GM21423 (cell line): ENCODE measurements at regions not wholly inside any gene's neighbourhood (a gene's known extent, or its start where the extent isn't known, plus 50 kb on each side); places are given as distances from the start of the nearest gene placed in this dataset.
A peak's percentile ranks its signal among the peaks of the same experiment; 100 is the strongest.

Experiments
- ATAC-seq: cut with Tn5 transposase; IDR thresholded peaks from one replicate; pipeline ENCODE4 v1.9.1; 2021; ENCODE audit warnings: mild to moderate bottlenecking, moderate library complexity; ENCODE audit not compliant: unreplicated experiment

DNA sequence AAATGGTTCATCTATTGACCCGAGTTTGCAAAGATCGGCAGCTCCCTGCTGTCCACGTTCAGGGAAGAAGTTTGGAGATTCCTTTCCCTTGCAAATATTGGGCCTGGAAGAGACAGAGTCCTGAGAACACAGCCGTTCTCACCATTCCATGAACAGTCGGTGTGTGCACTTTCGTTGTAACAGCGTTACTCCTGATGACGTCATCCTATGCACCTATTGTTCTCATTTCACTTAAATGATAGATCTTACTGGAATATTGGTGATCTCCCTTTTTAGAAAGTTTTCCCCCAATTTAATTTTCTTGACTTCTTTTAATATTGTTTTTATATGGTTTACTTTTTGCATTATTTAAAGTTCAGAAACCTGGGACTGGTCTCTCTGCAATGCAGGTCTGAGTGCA lies 320.7 kb upstream of the PFKP start:
- no peak for ATAC-seq

- no peak for ATAC-seq
Observed at GRCh38 chr10:2745666-2746065, 321.7 kb upstream of the PFKP start.

- no peak for ATAC-seq
Observed at GRCh38 chr10:2744547-2745200, 322.7 kb upstream of the PFKP start.

GRCh38 chr10:2734603-2735002 lies 332.7 kb upstream of the PFKP start:
- ATAC-seq = no peak

GRCh38 chr10:2733278-2733963 lies 333.9 kb upstream of the PFKP start:
- no peak for ATAC-seq

DNA sequence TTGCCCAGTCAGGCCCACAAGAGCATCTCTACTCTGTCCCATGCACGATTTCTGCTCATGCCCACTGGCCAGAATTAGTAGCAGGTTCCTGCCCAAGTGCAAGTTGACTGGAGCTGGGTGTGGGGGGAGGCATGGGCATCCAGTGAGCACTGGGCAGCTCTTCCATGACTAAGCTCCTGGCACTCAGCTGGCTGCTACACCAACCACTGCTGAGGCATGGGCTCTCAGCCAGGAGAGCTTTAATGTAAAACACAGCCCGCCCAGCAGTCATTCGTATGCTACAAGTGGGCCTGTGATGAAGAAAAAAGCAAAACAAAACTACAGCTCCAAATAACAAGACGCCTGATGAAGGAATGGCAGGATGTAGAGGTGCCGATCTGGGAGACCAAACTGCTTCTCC lies 335.4 kb upstream of the PFKP start:
- ATAC-seq = no peak

DNA sequence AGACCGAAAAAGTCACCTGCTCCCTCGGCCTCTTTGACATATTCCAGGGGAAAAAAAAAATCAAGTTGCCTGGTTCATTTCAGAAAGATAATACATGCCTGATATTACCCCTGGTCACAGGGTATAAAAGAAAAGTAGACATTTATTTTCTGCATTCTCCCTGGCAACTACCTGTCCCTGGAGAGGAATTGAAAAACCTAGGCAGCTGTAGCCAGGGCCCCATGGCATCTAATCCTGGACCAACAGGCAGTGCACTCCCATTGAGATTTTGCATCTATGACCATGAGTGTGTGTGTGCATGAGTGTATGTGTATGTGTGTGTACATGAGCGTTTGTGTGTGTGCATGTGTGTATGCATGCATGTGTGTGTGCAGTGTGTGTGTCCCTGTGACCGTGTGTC lies 338.2 kb upstream of the PFKP start:
- no peak for ATAC-seq

DNA sequence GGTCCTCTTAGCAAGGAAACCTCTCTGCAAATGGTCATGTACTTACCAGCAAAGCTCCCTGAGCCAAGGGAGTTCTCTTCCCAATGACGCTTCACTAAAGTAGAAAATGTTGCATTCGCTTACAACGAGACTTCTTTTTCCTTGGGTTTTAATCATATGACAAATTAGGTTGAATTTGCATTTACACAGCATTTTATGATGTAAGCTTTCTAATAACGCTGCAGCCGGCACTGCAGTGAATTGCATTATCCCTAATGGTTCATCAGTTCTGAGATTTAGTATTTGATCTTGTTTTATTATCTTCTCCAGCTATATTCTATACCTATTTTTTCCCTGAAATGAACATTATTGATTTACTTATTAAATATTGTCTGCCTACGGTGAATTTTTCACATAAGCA lies 339.3 kb upstream of the PFKP start:
- no peak for ATAC-seq

- no peak for ATAC-seq
Observed at GRCh38 chr10:2716596-2716995, 350.8 kb upstream of the PFKP start.

GRCh38 chr10:2714597-2714996 lies 352.8 kb upstream of the PFKP start:
- no peak for ATAC-seq

GRCh38 chr10:2703953-2704352 lies 363.4 kb upstream of the PFKP start:
- ATAC-seq = no peak

DNA sequence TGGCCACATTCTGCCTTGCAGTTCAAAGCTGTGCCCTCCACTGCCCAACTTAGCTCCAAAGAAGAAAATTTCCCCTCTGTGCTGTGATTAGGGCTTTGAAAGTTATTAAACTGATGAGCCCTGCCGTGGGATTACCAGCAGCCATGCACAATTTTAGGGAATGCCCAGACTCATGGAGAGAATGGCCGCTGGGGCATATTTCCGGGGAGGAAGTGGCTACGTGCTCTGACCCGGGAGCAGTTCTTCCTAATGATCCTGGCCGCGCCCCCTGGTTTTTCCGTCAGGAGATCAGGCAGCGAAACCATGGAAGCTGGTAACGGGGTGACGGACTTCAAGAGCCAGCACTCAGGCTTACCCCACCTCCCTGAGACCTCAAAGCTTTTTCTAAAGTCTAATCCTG lies 365.5 kb upstream of the PFKP start:
- no peak for ATAC-seq

DNA sequence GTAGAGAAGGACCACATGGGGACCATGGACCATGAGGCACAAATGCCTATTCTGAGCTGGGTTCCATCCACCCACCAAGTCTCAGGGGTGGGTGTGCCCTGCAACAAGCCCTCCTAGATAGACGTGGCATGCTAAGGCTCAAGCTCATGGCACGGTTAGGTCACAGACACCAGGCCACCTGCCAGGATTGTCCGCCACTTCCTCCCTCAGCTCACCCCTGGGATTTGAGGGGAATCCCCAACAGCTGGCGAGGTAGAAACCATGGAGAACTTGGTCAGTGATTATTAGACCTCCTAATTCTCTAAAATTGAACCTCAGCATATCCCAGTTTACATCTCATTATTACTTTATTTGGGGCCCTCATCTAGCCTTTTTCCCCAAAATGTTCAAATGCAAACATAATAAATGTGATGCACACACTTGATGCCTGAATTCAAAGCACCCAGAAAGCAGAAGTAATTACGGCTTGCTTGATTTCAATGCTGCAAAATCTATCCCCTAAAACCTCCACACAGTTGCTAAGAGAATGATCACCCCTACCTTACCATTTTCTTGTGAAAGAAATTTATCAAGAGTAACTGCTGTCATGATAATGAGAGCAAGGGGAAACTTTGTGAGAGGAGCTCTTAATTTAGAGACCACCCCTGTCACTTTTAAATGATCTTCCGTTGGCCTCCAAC lies 366.6 kb upstream of the PFKP start:
- ATAC-seq = peak; percentile 91

DNA sequence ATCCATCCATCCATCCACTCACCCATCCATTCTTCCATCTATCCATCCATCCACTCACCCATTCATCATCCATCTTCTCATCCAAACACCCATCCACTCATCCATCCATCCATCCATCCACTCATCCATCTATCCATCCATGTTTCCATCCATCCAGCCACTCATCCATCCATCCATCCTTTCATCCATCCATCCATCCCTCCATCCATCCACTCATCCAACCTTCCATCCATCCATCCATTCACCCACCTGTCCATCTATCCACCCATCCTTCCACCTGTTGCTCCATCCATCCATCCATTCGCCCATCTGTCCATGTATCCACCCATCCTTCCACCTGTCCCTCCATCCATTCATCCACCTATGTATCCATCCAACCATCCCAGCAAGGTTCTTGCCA lies 378.4 kb upstream of the PFKP start:
- ATAC-seq = no peak

- no peak for ATAC-seq
Observed at GRCh38 chr10:2686691-2687090, 380.7 kb upstream of the PFKP start.

- ATAC-seq = no peak
Observed at GRCh38 chr10:2682491-2682890, 384.9 kb upstream of the PFKP start.

DNA sequence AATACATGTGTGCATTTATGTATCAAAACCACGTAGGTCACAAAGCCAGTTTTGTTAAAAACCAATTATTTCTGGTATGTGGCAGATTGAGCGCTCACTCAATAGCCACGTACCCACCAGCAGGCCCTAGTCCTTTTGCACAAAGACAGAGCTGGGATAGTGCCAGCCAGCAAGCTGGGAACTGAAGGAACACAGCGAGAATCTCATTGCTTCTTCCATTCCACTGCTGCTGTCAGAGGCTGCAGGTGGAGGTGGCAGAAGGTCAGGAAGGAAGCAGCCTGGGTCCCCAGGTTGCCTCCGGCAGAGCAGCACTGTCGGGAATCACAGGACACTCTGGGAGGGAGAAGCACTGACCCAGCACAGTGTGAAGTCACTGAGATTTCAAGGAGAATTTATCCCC lies 385.5 kb upstream of the PFKP start:
- no peak for ATAC-seq

- ATAC-seq = no peak
Observed at GRCh38 chr10:2680821-2681220, 386.5 kb upstream of the PFKP start.

GRCh38 chr10:2679646-2680045 lies 387.7 kb upstream of the PFKP start:
- ATAC-seq = no peak

DNA sequence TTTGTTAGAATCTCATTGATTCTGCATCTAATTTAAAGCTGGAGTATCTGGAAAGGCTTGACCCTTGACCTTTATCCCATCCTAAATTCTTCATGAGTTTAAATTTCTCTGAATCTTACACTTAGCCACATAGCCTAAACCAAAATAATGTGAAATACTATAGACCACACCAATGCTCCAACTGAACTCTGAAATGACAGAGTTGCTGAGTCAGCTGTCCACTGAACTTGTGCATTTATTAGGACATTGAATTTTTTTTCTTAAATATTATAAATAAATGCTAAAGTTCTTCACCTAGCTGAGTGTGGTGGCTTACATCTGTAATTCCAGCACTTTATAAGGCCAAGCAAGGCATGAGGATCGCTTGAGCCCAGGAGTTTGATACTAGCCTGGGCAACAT lies 390.9 kb upstream of the PFKP start:
- ATAC-seq = no peak

DNA sequence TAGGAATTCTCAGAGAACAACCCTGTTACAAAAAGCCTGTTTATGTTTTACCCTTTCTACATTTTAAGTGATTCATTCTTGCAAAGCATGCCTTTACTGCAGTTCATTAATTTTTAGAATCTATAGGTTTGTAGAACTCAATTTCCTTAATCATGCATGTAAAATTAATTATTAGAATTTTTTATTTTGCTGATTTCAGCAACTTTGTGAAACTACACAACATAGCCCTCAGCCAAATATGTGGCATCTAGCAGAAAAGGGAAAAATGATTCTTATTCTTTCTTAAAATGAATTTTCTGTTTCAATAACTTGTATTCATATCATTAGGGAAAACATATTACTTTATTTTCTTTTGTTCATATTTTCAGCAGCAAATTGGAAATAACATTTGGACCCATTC lies 392.9 kb upstream of the PFKP start:
- no peak for ATAC-seq

- ATAC-seq = no peak
Observed at GRCh38 chr10:2670864-2671263, 396.5 kb upstream of the PFKP start.
